OCI-M1 (cell line): ENCODE measurements at regions not wholly inside any gene's neighbourhood (a gene's known extent, or its start where the extent isn't known, plus 50 kb on each side); places are given as distances from the start of the nearest gene placed in this dataset.

ENCODE experiments used
- DNase-seq: peaks from one replicate; lab custom pipeline; 2025; lab: John Stamatoyannopoulos, UW

GRCh38 chr10:107919626-107920235, 755.2 kb upstream of the SORCS1 start:
- DNase-seq, result no peak

GRCh38 chr10:107918171-107918570, 753.7 kb upstream of the SORCS1 start:
- DNase-seq, result no peak

- no peak for DNase-seq
These were observed 750.7 kb upstream of the SORCS1 start for GRCh38 chr10:107915215-107915610.

- no peak for DNase-seq
These were observed 750.1 kb upstream of the SORCS1 start for GRCh38 chr10:107914450-107915214.

- DNase-seq, result no peak
These were observed 749.1 kb upstream of the SORCS1 start for GRCh38 chr10:107913317-107914294.

- DNase-seq, result no peak
These were observed 736.6 kb upstream of the SORCS1 start for GRCh38 chr10:107901076-107901475.

- DNase-seq, result no peak
These were observed 735.6 kb upstream of the SORCS1 start for GRCh38 chr10:107900131-107900530.

GRCh38 chr10:107899502-107900062, 735.1 kb upstream of the SORCS1 start:
- DNase-seq, result no peak

- DNase-seq, result no peak
These were observed 734.6 kb upstream of the SORCS1 start for GRCh38 chr10:107899075-107899474.

- DNase-seq, result no peak
These were observed 733.9 kb upstream of the SORCS1 start for GRCh38 chr10:107898392-107898791.

GRCh38 chr10:107894516-107894915, 730.0 kb upstream of the SORCS1 start:
- peak; percentile 83 for DNase-seq

- DNase-seq, result no peak
These were observed 724.6 kb upstream of the SORCS1 start for GRCh38 chr10:107889105-107889504.

GRCh38 chr10:107880185-107880584, 715.7 kb upstream of the SORCS1 start:
- DNase-seq, result no peak

- DNase-seq, result no peak
These were observed 708.5 kb upstream of the SORCS1 start for GRCh38 chr10:107873007-107873406.

GRCh38 chr10:107865691-107866090, 701.2 kb upstream of the SORCS1 start:
- peak; percentile 63 for DNase-seq

GRCh38 chr10:107859065-107859464, 694.6 kb upstream of the SORCS1 start:
- peak; percentile 81 for DNase-seq

- DNase-seq, result no peak
These were observed 691.5 kb upstream of the SORCS1 start for GRCh38 chr10:107856047-107856315.

GRCh38 chr10:107855301-107856046, 691.0 kb upstream of the SORCS1 start:
- DNase-seq, result no peak

GRCh38 chr10:107848726-107849360, 684.3 kb upstream of the SORCS1 start:
- DNase-seq, result no peak

GRCh38 chr10:107847620-107848019, 683.1 kb upstream of the SORCS1 start:
- DNase-seq, result no peak

GRCh38 chr10:107834706-107835105, 670.2 kb upstream of the SORCS1 start:
- peak; percentile 36 for DNase-seq
